ENCODE measurements at regions not wholly inside any gene's neighbourhood (a gene's known extent, or its start where the extent isn't known, plus 50 kb on each side); places are given as distances from the start of the nearest gene placed in this dataset.

GRCh38 chr3:177676148-177676547 is 478.9 kb upstream of the TBL1XR1 start:
- Histone ChIP-seq H3K4me1 (replicated peaks in 1 of 2) (peaks cover 16 to 50% of the 10 kb centered on the region in 2 donors), H3K4me3 (no peak overlapping the region), H3K27me3 (no peaks in the 10 kb centered on the region), H3K9me3 (replicated peaks in 1 of 3) (no peaks in the 10 kb centered on the region), H3K36me3 (replicated peaks in 1 of 2) (no peaks in the 10 kb centered on the region), H3K27ac (no peak overlapping the region)
- TF ChIP-seq CTCF (IDR thresholded peaks at IDR 0.05), result no peak
- no peak for TF ChIP-seq POLR2A (IDR thresholded peaks at IDR 0.05)
- DNase-seq, result no peak
- intact Hi-C loops (cut with DNase I), result no loop called here
- 69 to 89% (median 88%) methylated on average over 3 of the region's 3 CpGs for WGBS, 4 donors

GRCh38 chr3:177676947-177677587 is 479.8 kb upstream of the TBL1XR1 start:
- Histone ChIP-seq H3K9me3 (replicated peaks in 1 of 3) (no peaks in the 10 kb centered on the region), H3K27me3 (no peaks in the 10 kb centered on the region), H3K4me1 (replicated peaks in 1 of 2) (peaks cover 16 to 50% of the 10 kb centered on the region in 2 donors), H3K36me3 (replicated peaks in 1 of 2) (no peaks in the 10 kb centered on the region), H3K27ac (no peak overlapping the region), H3K4me3 (no peak overlapping the region)
- intact Hi-C loops (cut with DNase I), result no loop called here
- no peak for TF ChIP-seq CTCF (IDR thresholded peaks at IDR 0.05)
- no peak for TF ChIP-seq POLR2A (IDR thresholded peaks at IDR 0.05)
- no peak for DNase-seq
- WGBS, 4 donors, result 75 to 83% (median 80%) methylated on average over 6 of the region's 6 CpGs

- H3K36me3 ChIP-seq (replicated peaks in 1 of 2), result no peaks in the 10 kb centered on the region
- no peak overlapping the region for H3K4me3 ChIP-seq
- peaks cover 3 to 33% of the 10 kb centered on the region in 2 donors for H3K4me1 ChIP-seq (replicated peaks in 1 of 2)
- H3K27me3 ChIP-seq, result no peaks in the 10 kb centered on the region
- WGBS, 4 donors, result 45 to 57% (median 49%) methylated on average over 5 of the region's 5 CpGs
- DNase-seq, result peak in 4 of 7 donors; percentile 16 to 72 (median 34)
- no peaks in the 10 kb centered on the region for H3K9me3 ChIP-seq (replicated peaks in 1 of 3)
- no peak for TF ChIP-seq CTCF (IDR thresholded peaks at IDR 0.05)
- no peak for TF ChIP-seq POLR2A (IDR thresholded peaks at IDR 0.05)
- intact Hi-C loops (cut with DNase I), result no loop called here
- peak overlapping the region in 2 of 5 donors; percentile 27 to 35 for H3K27ac ChIP-seq
Observed at GRCh38 chr3:177679568-177680471, 482.5 kb upstream of the TBL1XR1 start.

GRCh38 chr3:177680472-177680821 is 483.2 kb upstream of the TBL1XR1 start:
- Histone ChIP-seq H3K9me3 (replicated peaks in 1 of 3) (no peaks in the 10 kb centered on the region), H3K27me3 (no peaks in the 10 kb centered on the region), H3K27ac (peak overlapping the region in 1 of 5 donors; percentile 35), H3K36me3 (replicated peaks in 1 of 2) (no peaks in the 10 kb centered on the region), H3K4me3 (no peak overlapping the region), H3K4me1 (replicated peaks in 1 of 2) (peaks cover 3 to 33% of the 10 kb centered on the region in 2 donors)
- 93 to 97% (median 95%) methylated on average over 1 of the region's 1 CpG for WGBS, 4 donors
- TF ChIP-seq CTCF (IDR thresholded peaks at IDR 0.05) (no peak), POLR2A (IDR thresholded peaks at IDR 0.05) (no peak)
- intact Hi-C loops (cut with DNase I), result no loop called here
- DNase-seq, result no peak

Data from adrenal gland (tissue), 9 donors.